ENCODE measurements at regions not wholly inside any gene's neighbourhood (a gene's known extent, or its start where the extent isn't known, plus 50 kb on each side); places are given as distances from the start of the nearest gene placed in this dataset.

DNA sequence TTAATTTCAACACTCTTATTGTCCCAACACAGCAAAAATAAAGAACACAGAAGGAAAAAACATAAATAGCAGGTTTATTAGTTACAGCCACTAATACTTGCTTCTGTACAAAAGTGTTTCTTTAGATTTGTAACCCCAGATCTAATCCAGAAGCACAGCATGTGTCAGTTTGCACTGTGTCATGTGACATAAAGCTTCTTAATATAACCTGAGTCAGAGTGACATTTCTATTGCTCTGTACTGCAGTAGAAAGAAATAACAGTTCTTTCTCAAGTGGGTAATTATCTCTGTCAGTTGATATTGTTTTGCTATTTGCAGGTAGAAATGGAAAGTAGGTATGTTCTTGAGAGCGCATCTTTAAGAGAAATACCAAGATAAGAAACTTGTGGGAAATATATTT lies 422.5 kb downstream of the ZIC3 start:
- H3K36me3 ChIP-seq (ENCODE audit: low read length), result no peaks in the 10 kb centered on the region
- H2AFZ ChIP-seq (ENCODE audit: low read depth, low read length, severe bottlenecking), result no peak overlapping the region
- no peaks in the 10 kb centered on the region for H3F3A ChIP-seq (ENCODE audit: insufficient read depth)
- TF ChIP-seq, protein P1, sequence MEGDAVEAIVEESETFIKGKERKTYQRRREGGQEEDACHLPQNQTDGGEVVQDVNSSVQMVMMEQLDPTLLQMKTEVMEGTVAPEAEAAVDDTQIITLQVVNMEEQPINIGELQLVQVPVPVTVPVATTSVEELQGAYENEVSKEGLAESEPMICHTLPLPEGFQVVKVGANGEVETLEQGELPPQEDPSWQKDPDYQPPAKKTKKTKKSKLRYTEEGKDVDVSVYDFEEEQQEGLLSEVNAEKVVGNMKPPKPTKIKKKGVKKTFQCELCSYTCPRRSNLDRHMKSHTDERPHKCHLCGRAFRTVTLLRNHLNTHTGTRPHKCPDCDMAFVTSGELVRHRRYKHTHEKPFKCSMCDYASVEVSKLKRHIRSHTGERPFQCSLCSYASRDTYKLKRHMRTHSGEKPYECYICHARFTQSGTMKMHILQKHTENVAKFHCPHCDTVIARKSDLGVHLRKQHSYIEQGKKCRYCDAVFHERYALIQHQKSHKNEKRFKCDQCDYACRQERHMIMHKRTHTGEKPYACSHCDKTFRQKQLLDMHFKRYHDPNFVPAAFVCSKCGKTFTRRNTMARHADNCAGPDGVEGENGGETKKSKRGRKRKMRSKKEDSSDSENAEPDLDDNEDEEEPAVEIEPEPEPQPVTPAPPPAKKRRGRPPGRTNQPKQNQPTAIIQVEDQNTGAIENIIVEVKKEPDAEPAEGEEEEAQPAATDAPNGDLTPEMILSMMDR (IDR thresholded peaks at IDR 0.05; ENCODE audit: insufficient read depth, low read length, poor library complexity, severe bottlenecking), result no peak
- TF ChIP-seq EZH2phosphoT487 (conservative IDR thresholded peaks at IDR 0.05; ENCODE audit: low read length), result no peak
- no peaks in the 10 kb centered on the region for H4K20me1 ChIP-seq (ENCODE audit: low read depth, low read length)
- H3K79me2 ChIP-seq (ENCODE audit: insufficient read depth, low read length), result no peaks in the 10 kb centered on the region
- no peaks in the 10 kb centered on the region for H3K27me3 ChIP-seq (ENCODE audit: low read length)
- H3K9me2 ChIP-seq (replicated peaks; ENCODE audit: insufficient read depth, low read length), result no peaks in the 10 kb centered on the region
- H3K27ac ChIP-seq (ENCODE audit: low read depth, low read length), result no peak overlapping the region
- no peak overlapping the region for H3K4me2 ChIP-seq (ENCODE audit: low read depth, low read length, poor library complexity, severe bottlenecking)
- no peak overlapping the region for H3K9ac ChIP-seq (ENCODE audit: low read length)
- no peaks in the 10 kb centered on the region for H3K9me3 ChIP-seq (ENCODE audit: insufficient read depth, low read length)
- no peak overlapping the region for H3K4me3 ChIP-seq (ENCODE audit: insufficient read depth, low read length, poor library complexity, severe bottlenecking)

DNA sequence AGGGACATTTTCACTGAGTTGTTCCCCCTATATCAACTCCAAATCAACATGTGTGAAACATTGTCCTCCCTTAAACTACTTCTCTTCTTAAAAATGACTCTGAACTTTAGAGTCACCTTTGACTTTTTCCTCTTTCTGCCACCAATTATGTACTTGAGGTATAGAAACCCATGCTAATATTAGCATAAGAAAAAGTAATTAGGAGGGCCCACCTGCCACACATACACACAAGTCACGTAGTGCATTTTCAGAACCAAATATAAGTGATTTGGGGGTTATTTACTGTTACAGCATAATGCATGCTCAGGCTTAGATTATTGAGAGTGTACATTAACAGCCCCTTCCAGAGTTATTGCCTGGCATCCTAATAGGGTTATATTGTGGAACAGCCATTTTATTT lies 432.7 kb downstream of the ZIC3 start:
- Histone ChIP-seq H3F3A (ENCODE audit: insufficient read depth) (no peaks in the 10 kb centered on the region), H3K9me2 (replicated peaks; ENCODE audit: insufficient read depth, low read length) (no peaks in the 10 kb centered on the region), H3K9ac (ENCODE audit: low read length) (no peak overlapping the region), H3K27ac (ENCODE audit: low read depth, low read length) (no peak overlapping the region), H4K20me1 (ENCODE audit: low read depth, low read length) (no peaks in the 10 kb centered on the region), H2AFZ (ENCODE audit: low read depth, low read length, severe bottlenecking) (no peak overlapping the region), H3K36me3 (ENCODE audit: low read length) (no peaks in the 10 kb centered on the region), H3K9me3 (ENCODE audit: insufficient read depth, low read length) (no peaks in the 10 kb centered on the region), H3K4me3 (ENCODE audit: insufficient read depth, low read length, poor library complexity, severe bottlenecking) (no peak overlapping the region), H3K4me2 (ENCODE audit: low read depth, low read length, poor library complexity, severe bottlenecking) (no peak overlapping the region), H3K79me2 (ENCODE audit: insufficient read depth, low read length) (no peaks in the 10 kb centered on the region), H3K27me3 (ENCODE audit: low read length) (no peaks in the 10 kb centered on the region)
- TF ChIP-seq, protein P1 (IDR thresholded peaks at IDR 0.05; ENCODE audit: insufficient read depth, low read length, poor library complexity, severe bottlenecking), result no peak
- TF ChIP-seq EZH2phosphoT487 (conservative IDR thresholded peaks at IDR 0.05; ENCODE audit: low read length), result no peak

DNA sequence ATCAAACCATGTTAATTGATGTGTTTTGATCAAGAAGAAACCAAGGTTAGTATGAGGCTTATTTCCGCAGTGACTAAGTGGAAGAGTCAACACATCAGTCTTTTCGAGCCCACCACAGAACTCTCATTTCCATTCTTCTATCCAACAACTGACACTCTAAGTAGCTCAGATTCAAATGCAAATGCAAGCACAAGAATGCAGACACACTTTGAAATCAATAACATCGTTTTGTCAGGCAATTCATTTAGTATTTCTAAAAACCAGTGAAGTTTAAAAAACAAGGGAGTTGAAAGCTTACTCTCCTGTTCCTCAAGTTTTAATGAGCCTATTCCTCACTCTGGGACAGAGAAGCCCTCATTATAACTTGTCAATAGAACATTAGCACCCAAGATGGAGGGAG lies 433.1 kb downstream of the ZIC3 start:
- H3K9ac ChIP-seq (ENCODE audit: low read length), result no peak overlapping the region
- H3F3A ChIP-seq (ENCODE audit: insufficient read depth), result no peaks in the 10 kb centered on the region
- H3K4me3 ChIP-seq (ENCODE audit: insufficient read depth, low read length, poor library complexity, severe bottlenecking), result no peak overlapping the region
- H3K79me2 ChIP-seq (ENCODE audit: insufficient read depth, low read length), result no peaks in the 10 kb centered on the region
- H3K9me3 ChIP-seq (ENCODE audit: insufficient read depth, low read length), result no peaks in the 10 kb centered on the region
- no peak overlapping the region for H2AFZ ChIP-seq (ENCODE audit: low read depth, low read length, severe bottlenecking)
- no peaks in the 10 kb centered on the region for H3K9me2 ChIP-seq (replicated peaks; ENCODE audit: insufficient read depth, low read length)
- H3K27me3 ChIP-seq (ENCODE audit: low read length), result no peaks in the 10 kb centered on the region
- no peaks in the 10 kb centered on the region for H3K36me3 ChIP-seq (ENCODE audit: low read length)
- H3K4me2 ChIP-seq (ENCODE audit: low read depth, low read length, poor library complexity, severe bottlenecking), result no peak overlapping the region
- H4K20me1 ChIP-seq (ENCODE audit: low read depth, low read length), result no peaks in the 10 kb centered on the region
- H3K27ac ChIP-seq (ENCODE audit: low read depth, low read length), result no peak overlapping the region
- no peak for TF ChIP-seq EZH2phosphoT487 (conservative IDR thresholded peaks at IDR 0.05; ENCODE audit: low read length)
- TF ChIP-seq, protein P1 (IDR thresholded peaks at IDR 0.05; ENCODE audit: insufficient read depth, low read length, poor library complexity, severe bottlenecking), result no peak
